ENCODE measurements at regions not wholly inside any gene's neighbourhood (a gene's known extent, or its start where the extent isn't known, plus 50 kb on each side); places are given as distances from the start of the nearest gene placed in this dataset.

DNA sequence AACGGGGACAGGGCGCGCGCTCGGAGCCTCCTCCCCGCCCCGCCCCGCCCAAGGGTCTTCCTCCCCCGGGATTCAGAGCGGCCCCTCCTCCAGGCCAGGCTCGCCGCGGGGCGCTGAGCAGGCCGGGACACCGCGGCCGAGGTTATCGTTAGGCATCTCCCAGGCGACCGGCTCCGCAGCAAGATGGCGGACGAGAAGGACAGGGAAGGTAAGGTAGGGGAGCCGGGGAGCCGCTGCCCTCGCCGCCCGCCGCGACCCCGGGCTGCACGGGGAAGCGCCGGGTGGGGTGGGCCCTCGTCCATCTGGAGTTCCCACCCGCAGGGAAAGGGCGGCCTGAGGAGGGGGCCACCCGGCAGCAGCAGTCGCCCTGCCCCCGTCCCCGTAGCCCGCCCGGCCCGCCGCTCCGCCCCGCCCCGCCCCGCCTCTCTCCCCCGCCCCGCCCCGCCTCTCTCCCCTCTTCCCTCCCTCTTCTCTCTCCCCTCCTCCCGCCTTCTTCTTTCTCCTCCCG, 105.9 kb upstream of the HNRNPU start:
- peak in 1 of 2 donors; percentile 62 for DNase-seq

DNA sequence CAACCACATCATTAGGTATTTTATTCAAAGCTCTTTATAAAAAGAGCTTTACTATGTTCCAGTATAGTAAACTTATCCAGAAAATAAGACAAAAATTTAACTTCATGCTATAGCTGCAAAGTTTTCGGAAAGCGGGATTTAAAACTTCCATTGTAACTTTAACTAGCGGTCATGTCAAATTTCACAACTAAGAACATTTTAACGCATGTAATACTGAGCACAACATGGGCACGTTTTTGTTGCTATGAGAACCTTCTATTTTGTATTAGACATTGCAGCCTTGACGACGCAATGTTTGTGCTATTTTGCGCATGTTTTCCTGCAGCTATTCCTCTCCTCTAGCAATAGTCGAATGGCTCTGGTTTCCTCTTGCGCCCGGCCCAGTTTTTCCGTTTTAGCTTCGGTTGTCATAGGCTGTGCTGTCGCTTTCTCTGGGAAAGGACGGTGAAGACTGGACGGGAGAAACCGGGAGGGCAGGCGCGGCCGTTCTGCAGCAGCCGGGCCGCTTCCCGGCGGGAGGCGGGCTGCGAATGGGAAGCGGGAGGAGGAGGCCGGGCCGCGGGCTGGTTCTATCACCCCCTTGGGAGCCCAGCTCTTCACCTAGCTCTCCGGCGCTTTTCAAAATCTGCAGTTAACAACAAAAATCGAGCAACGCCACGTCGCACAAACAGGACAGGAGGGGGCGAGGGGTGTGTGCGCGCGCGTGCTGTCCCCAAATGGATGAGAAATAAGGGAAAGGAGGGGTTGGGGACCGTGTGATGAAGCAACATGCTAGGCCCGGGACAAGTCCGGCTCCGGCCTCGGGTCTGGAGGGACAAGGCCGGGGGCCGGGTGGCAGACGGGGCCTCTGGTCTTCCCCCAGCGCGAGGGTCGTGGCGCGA, 105.3 kb upstream of the HNRNPU start:
- peak; percentile 28 to 35 for DNase-seq

DNA sequence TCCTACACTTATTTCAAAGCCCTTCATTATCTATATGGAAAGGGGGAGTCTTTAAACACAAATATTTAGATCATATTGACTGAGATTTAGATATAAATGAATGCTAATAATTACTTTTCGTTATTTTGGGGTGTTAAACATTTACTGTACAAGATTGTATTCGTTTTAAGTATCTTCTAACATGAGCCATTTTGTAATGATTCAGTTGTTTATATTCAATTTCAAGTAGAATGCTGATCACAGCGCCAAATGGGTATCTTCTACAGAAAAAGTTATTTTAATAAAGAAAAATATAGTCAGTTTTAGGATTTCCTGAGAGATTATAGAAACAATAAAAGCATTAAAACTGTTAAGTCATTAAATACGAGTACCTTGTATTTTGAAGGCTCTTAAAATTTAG, 104.5 kb upstream of the HNRNPU start:
- DNase-seq, result no peak

DNA sequence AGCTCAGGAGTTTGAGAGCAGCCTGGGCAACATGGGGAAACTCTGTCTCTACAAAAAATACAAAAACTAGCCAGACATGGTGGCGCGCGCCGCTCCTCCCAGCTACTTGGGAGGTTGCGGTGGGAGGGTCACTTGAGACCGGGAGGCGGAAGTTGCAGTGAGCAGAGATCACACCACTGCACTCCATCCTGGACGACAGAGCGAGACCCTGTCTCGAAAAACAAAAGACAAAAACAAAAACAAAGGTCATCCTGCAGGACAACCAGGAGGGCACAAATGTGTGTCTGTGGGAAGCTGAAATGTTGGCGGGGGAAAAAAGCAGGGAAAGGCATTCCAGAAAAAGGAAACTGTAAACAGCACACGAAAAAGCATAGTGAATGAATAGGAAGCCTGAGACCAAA, 104.1 kb upstream of the HNRNPU start:
- DNase-seq, result no peak

DNA sequence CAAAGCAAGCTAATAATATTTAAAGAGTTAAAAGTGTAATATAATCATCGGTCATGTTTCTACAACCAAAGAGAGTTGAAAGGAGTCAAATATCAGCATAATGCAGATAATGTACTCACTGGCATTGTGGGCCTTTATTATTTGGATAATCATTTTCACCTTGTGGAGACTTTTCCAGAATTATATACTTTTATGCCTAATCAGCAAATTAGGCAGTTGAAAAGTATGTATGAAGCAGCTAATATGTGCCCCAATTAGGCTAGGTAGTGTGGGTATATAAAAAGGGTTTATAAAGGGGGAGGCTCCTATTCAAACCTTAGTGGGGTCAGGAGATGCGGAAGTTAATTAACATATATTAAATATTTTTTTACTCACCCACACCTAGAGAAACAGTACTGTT, 102.8 kb upstream of the HNRNPU start:
- no peak for DNase-seq

DNA sequence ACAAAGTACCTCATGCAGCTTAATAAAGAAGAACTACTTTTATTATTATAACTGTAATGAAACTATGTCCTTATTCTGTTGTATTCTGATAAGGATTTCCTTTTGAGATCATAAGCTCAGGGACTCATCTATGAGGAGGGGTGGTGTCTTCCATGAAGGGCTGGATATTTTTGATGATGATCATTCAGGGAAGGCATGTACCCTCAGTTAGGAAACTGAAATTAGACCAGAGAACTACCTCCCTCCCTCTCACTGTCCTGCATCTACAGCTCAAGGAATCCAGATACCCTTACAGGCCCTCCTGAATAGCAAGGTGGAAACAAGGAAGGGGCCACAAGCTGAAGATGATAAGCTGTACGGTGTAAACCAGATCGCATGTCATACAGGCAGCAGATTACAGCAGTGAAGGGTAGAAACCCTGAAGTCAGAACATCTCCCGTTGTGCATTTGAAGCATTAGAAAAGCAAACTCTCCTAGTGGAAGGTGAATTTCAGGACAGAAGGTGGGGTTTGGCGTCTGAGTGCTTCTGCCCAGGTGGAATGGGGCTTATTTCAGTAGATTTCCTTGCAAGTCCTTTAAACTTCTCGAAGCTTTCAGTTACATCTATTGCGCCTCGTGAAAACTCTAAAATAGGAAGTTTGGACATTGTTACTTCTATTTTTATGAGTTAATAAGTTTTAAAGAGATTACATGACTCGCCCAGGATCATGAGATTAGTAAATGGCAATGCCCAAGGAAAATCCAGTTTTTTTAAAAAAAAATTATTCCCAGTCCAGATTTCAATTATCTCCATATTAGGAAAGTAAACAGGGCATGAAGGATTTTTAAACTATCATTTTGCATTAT, 101.1 kb upstream of the HNRNPU start:
- no peak for DNase-seq

DNA sequence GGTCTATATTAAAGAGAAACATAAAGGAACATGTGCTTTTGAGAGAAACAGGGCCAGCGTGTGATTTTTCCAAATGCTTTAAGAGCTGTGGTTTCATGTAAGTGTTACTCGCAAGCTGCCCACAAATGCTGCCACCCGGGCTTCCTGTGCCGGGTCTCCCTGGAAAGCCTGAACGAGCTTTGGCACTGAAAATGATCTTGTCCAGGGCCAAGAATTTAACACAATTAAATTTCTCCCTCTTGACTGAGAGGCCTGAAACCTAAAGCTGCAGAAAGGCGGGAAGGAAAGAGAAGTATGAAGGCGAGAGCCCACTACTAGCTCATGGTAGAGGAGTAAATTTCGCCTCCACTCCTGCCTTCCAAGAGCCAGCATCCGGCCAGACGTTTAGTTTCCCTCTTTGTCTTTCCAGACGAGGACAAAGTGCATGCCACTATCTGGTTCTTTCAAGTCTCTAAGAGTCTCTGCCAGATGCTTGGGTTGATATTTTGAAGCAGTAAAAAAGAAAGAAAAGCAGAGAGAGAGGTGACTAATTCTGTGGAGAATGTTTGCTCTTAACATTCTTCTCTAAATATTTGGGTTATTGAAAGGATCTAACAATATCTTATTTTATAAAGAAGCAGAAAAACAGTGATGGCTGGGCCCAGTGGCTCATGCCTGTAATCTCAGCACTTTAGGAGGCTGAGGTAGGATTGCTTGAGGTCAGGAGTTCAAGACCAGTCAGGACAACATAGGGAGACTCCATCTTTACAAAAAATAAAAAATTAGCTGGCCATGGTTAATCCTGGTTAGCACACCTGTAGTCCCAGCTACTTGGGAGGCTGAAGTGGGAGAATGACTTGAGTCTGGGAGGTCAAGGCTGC, 100.0 kb upstream of the HNRNPU start:
- DNase-seq, result no peak

DNA sequence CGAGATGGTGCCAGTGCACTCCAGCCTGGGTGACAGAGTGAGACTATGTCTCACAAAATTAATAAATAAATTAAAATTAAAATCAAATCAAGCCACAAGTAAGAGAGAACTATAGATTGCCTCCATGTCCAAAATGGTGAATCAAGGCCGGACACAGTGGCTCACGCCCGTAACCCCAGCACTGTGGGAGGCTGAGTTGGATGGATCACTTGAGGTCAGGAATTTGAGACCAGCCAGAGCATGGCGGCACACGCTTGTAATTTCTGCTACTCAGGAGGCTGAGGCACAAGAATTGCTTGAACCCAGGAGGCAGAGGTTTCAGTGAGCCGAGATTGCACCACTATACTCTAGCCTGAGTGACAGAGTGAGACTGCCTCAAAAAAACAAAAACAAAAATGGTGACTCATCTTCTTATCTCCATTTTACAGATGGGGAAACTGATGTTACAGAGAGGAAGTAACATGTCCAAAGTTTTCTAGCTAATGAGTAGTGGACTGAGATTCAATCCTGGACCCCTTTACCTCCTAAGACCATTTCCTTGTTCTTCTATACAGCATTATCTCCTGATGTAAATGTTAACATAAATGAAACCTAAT, 99.0 kb upstream of the HNRNPU start:
- DNase-seq, result no peak

DNA sequence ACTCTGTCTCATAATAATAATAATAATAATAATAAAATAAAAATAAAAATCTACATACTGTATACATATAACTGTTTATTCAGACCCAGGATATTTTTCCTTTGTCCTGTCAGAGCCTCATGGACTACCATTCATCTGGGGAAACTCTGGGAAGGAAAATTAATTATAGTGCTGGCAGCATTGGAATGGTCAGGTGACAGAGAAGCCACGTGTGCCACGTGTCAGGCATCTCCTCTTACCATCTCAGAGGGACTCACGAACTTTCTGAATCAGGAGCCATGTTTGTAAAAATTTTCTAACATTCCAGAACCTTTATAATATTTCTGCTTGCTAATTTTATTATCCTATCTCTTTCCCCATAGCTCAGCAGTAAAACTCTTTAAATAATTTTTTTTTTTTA, 97.8 kb upstream of the HNRNPU start:
- DNase-seq, result no peak

DNA sequence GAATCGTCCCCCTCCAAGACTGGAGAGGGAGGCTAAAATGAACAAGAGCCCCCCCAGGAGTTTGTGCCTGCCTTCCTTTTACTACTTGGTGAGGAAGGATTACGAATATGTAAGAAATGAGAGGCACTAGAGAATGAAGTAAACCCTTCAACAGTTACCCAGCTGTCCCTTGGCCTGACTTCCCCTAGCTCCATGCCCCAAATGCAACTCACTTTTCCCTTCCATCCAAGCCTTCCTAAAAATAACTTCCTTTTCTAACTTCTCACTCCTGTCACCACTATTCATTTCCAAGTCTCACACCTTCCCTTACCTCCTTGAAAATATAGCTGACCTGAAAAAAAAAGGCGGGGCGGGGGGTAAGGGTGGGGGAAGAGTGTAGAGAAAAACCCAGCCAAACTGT, 96.6 kb upstream of the HNRNPU start:
- no peak for DNase-seq

DNA sequence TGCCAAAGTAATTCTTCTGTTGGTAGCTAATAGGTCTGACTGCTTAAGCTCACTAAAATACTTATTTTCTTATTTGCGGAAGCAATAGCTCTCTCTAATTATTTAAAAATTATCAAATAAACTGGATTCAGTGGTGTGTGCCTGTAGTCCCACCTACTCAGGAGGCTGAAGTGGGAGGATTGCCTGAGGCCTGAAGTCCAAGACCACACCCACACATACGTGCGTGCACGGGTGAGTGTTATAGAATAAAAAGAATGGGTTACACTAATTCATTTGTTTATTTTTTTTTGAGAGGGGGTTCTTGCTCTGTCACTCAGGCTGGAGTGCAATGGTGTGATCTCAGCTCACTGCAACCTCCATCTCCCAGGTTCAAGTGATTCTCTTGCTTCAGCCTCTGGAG, 94.2 kb upstream of the HNRNPU start:
- no peak for DNase-seq

DNA sequence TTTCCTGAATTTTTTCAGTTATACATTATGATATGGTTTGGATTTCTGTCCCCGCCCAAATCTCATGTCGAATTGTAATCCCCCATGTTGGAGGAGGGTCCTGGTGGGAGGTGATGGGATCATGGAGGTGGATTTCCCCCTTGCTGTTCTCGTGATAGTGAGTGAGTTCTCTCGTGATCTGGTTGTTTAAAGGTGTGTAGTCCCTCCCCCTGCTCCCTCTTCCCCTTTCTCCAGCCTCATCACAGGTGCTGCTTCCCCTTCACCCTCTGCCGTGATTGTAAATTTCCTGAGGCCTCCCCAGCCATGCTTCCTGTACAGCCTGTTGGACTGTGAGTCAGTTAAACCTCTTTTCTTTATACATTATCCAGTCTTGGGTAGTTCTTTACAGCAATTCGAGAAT, 93.2 kb upstream of the HNRNPU start:
- no peak for DNase-seq

DNA sequence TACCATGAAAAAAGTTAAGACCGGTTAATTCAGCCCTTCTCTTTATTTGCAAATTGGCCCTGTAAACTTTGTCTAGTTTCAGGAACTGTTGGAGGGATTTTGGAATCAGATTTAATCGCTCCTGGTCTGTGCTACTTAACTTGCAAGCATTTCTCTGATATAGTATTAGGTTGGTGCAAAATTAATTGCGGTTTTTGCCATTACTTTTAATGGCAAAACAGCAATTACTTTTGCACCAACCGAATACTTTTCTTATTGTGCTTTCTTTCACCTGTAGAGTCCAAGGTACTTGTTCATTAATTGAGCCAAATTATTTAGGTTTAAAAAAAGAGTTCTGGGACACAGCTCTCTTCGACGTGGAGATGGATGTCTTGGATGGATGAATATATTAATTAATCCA, 92.8 kb upstream of the HNRNPU start:
- DNase-seq, result no peak

DNA sequence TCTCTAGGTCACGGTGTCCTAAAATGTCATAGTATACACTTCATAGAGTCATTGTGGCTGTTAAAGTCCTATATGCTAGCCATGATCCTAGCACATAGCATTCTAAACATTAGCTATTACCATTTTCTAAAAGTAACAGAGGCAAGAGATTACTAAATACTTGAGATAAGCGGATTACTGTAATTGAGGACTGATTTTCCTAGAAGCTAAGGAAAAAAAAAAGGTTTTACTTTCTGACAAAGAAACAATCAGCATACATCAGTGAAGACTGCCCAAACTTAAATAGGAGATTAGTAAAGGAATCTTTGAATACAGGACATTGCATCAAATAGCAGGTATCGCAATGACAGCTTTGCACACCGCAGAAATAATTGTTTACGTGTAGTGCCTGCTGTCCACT, 91.3 kb upstream of the HNRNPU start:
- no peak for DNase-seq

DNA sequence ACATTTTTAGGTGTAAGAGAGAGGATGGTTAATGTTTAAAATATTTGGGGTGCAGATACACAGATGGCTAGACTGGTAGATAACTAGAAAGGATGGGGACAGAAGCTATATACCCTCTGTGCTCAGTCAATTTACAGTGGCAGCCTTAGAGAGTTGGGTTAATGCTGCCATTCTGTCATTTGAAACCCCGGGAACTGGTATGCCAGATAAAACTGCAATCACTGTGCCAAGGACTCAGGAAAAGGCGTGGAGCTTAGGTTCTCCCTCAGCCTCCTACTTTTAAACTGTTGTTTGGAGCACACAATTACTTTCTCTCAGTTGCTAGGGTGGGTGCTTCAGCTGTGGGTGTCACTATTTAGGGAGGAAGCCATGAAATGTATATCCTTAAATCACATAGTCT, 90.0 kb upstream of the HNRNPU start:
- DNase-seq, result no peak

DNA sequence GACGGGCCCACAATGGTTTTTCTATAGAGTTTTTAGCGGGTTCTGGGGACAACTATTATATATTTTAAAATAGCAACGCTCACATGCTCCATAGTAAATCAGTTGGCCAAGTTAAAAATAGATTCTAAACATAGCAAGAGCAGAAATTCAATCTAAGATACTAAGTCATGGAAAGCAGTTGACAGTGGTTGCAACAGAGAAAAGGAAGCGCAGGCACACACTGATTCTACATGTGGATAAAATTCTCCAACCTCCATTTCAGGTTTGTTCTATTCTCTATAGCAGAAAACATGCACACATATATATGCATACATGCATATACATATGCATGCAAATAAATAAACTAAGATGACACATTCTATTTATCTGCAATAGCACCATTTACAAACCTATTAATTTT, 89.6 kb upstream of the HNRNPU start:
- no peak for DNase-seq

DNA sequence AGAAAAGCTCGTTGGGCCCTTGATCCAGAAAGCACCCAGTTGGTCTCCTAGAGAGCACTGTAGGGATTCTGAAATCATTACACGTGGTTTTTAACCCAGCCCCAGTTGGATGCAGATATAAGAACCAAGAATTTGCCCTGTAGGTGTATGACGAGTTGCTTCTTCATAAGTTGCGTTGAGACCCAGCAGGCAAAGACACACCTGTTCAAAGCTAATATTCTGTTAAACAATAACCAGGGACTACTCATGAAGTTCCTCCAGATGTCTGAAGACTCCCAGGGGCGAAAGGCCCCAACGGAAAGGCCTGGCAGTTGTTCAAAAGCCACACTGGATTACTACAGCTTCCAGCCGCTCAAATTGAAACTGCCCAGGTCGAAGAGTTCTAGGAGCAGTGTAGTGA, 88.6 kb upstream of the HNRNPU start:
- DNase-seq, result no peak

DNA sequence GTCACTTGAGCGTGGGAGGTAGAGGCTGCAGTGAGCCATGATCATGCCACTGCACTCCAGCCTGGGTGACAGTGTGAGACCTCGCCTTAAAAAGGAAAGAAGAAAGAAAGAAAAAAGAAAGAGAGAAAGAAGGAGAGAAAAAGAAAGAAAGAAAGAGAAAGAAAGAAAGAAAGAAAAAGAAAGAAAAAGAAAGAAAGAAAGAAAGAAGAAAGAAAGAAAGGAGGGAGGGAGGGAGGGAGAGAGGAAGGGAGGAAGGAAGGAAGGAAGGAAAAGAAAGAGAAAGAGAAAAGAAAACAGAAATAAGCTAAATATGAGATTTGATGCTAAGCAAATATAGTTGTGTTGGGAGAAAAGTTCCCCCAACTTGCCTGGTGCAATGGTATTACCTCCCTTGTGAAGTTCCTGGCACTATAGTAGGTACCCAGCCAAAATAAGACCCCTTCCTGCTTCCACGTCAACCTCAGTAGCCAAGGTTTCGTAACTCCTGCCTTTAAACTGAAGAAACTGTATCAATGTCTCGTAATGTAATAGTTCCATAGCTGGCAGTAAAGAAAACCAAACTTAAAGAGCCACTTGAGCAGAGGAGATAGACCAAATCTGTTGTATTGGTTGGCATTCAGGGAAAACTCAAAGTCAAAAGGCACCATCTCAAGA, 88.1 kb upstream of the HNRNPU start:
- no peak for DNase-seq

DNA sequence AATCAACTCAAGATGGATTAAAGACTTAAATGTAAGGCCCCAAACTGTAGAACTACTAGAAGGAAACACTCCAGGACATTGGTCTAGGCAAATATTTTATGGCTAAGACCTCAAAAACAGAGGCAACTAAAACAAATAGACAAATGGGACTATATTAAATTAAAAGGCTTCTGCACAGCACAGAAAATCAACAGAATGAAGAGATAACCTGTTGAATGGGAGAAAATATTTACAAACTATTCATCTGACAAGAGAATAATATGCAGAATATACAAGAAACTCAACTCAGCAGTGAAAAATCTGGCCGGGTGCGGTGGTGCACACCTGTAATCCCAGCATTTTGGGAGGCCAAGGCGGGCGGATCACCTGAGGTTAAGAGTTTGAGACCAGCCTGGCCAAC, 84.1 kb upstream of the HNRNPU start:
- no peak for DNase-seq

DNA sequence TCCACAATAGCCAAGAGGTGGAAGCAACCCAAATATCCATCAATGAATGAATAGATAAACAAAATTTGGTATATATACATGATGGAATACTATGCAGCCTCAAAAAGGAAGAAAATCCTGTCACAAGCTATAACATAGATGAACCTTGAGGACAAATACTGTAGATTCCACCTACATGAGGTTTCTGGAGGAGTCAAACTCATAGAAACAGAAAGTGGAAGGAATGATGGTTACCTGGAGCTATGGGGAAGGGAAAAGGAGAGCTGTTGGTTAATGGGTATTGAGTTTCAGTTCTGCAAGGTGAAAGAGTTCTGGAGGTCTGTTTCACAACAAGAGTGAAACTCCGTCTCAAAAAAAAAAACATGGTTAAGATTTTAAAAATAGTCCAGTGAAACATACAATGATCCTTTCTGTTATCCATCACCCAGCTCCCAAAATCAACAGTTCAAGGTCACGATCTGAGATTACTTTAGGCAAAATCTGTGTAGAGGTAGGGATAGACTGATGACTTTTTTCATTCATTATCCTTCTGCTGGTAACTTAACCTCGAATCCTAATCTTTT, 80.8 kb upstream of the HNRNPU start:
- DNase-seq, result no peak

DNA sequence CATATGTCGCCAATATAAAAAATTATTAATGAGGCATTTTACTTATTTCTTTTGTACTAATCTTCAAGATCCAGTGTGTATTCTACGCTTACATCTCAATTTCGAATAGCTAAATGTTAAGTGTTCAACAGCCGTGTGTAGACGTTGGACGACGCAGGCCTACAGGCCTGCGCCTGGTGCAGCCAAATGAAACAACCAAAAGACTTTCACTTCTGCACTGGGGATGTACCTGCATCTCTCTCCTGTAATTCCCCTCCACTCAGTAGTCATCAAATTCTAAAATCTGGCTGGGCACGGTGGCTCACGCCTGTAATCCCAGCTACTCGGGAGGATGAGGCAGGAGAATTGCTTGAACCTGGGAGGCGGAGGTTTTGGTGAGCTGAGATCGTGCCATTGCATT, 76.8 kb upstream of the HNRNPU start:
- no peak for DNase-seq

DNA sequence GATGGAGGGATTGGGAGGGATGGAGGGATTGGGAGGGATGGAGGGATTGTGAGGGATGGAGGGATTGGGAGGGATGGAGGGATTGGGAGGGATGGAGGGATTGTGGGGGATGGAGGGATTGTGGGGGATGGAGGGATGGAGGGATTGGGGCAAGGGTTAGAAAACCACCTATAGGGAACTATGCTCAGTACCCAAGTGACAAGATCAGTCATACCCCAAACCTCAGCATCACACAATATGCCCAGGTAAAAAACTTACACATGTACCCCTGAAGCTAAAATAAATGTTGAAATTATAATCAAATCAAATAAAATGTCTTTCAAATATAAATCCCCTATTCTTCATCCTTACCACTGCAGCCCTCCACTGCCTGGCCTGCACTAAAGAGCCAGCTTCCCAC, 72.8 kb upstream of the HNRNPU start:
- no peak for DNase-seq

All from stimulated activated CD4-positive, alpha-beta T cell treated with anti-CD3 and anti-CD28 coated beads, Interleukin-2, amount 100 ng/mL, for 48 hours (primary cell).